GM19351 (cell line): ENCODE measurements at regions not wholly inside any gene's neighbourhood (a gene's known extent, or its start where the extent isn't known, plus 50 kb on each side); places are given as distances from the start of the nearest gene placed in this dataset.
"Not testable (repeated sequence)": the region's sequence is repeated elsewhere in the genome, so short reads cannot be mapped to it uniquely, and the experiment has no call there.

Experiments
- ATAC-seq: cut with Tn5 transposase; IDR thresholded peaks from one replicate; pipeline ENCODE4 v1.9.1; 2021; ENCODE audit warnings: mild to moderate bottlenecking, moderate library complexity; ENCODE audit not compliant: unreplicated experiment

DNA sequence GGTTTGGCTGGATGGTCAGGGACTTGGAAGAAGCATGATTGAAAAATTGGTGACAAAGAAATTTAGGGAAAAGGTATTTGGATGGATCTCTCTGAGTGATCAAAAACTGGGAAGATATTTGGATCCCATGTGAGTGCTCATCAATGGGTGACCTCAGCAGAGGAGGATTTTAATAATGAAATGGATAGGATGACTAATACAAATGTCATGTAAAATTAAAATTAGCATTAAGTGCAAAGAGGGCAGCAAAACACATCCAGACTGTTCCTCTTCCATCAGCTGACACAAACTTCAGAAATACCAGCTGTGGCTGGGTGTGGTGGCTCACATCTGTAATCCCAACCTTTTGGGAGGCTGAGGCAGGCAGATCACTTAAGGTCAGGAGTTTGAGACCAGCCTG lies 151.7 kb downstream of the THBS2 start:
- ATAC-seq, result no peak

DNA sequence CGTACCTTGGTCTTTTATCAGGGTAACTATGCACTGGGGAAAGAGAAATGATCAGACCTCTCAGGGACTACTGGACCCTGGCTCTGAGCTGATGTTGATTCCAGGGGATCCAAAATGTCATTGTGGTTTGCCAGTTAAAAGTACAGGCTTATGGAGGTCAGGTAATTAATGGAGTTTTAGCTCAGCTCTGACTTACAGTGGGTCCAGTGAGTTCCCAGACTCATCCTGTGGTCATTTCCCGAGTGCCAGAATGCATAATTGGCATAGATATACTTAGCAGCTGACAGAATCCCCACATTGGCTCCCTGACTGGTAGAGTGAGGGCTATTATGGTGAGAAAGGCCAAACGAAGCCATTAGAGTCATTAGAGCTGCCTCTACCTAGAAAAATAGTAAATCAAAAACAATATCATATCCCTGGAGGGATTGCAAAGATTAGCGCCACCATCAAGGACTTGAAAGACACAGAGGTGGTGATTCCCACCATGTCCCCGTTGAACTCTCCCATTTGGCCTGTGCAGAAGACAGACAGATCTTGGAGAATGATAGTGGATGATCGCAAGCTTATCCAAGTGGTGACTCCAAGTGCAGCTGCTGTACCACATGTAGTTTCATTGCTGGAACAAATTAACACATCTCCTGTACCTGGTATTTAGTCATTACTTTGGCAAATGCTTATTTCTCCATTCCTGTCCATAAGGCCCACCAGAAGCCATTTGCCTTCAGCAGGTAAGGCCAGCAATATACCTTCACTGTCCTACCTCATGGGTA lies 152.4 kb downstream of the THBS2 start:
- ATAC-seq, result no peak

DNA sequence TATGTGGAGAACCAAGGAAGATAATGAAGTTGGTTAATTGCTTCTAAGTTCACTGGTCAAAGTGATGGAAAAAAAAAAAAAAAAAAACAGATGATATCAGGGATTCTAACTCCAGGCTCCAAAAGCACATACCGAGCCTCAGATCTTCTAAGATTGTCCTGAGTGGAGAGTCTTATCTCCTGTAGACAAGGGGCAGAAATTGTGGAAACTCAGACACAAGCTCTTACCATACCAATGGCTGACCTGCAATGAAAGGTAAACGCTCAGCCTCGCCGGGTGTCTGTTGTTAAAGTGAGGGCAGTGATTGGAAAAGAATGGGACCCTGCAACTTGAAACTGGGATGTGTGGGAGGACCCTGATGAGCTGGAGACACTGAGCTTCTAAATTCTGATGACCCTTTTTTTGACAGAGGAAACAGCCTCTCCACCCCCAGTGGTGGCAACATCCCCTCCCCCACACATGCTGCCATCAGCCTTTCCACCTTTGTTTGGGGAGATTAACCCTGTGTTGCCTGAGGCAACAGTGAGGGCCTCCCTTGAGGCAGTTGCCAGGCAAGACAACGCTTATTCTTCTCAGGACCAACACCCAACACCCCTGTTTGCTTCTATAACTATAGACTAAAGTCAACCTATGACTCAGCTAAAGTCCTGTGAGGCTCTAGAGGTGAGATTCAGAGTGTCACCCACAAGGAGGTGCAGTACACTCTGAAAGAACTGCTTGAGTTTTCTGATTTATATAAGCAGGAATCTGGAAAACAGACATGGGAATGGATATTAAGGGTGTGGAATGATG lies 154.0 kb downstream of the THBS2 start:
- ATAC-seq, result no peak

DNA sequence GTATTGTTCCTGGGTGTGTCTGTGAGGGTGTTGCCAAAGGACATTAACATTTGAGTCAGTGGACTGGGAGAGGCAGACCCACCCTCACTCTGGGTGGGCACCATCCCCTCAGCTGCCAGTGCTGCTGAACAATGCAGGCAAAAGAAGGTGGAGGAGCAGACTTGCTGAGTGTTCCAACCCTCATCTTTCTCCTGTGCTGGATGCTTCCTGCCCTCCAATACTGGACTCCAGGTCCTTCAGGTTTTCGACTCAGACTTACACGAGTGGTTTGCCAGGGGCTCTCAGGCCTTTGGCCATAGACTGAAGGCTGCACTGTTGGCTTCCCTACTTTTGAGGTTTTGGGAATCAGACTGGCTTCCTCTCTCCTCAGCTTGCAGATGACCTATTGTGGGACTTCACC lies 155.0 kb downstream of the THBS2 start:
- not testable (repeated sequence) for ATAC-seq

DNA sequence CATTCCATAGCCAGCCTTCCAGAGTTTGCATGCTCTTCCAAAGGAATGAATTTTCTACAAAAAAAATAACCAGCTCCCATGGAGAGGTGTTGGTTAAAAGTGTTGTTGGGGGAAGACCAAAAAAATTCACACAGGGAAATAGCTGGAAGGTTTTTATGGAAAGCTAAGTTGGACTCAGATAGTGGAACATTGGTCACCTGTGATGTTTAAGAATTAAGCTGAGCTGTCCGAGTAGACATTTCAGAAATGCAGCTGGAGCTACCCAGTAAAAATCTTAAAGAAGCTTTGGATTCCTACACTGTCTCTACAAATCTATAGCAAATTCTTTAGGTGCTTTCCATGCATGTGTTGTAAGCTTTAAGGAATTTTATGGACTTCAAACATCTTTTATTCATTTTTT lies 155.5 kb downstream of the THBS2 start:
- ATAC-seq, result no peak

DNA sequence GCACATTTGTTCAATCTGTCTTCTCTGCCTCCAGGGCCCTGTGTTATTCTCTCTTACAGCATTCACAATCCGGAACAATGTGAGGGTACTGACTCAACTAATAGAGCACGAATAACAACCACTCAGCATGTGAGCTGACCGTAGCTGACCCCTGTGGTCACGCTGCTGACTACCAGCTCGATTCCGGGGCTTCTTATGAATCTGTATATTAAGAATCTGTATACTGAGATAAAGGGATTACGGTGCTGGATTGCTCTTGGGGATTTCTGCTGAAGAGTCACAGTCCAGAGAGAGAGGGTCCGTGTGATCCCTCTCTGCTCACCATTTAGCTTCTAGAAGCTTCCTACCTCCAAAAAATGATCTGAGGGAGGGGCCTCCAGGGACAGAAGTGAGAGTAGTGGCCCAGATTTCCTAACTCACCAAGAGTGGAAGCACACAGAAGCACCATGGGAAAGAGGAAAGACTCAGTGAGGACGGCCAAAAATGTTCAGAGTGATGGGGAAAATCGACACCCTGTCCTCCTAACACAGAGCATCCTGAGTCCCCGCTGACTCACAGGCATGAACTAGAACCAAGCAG lies 156.2 kb downstream of the THBS2 start:
- ATAC-seq, result no peak

DNA sequence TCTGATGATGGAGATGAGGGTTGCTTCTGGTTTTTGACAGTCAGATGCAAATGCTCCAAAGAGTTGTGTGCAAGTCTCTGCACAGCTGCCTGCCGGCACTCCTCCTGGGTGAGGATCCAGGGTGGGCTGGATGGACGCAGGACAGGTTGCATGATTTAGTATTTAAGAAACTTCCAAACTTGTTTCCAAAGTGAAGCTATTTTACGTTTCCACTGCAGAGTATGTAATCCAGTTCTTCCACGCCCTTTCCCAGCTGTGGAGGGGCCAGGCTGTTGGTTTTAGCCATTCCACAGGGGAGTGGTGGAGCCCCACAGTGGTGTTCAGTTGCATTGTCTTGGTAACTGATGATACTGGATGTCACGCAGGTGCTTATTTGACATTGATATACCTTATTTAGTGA lies 157.3 kb downstream of the THBS2 start:
- no peak for ATAC-seq

DNA sequence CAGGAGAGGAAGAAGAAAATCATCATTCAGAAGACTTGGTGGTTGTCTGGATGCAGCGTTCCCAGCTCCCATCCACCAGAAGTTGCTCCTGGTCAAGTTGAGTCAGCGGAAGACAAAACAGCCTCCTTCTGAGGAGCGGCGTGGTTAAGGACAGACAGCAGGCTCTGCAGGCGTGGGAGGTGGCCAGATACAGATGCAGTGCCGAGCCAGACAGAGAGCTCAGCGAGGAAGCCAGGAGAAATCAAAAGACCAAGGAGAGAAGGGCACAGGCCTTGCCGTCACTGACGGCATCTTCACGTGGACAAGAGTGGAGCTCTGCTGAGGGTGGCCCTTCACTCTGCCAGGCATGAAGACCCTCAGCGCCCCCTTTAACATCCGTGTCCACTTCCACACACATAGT lies 158.5 kb downstream of the THBS2 start:
- ATAC-seq, result no peak

DNA sequence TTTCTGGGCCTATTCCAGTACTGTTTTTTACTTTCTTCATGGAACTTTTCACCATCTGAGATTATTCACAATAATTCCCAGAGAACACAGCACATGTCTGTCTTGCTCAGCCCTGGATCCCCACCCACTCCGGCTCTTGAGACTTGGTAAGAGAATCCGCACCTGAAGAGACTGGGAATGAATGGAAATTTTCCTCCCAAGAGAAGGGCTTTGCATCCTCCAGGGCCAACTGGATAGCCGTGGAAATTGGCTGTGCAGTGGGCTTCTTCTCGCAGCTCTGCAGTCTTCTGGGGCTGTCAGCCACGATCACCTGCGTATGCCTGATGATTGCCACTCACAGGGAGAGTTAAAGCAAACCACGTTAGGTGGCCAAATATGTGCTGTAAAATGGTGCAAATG lies 159.1 kb downstream of the THBS2 start:
- no peak for ATAC-seq

DNA sequence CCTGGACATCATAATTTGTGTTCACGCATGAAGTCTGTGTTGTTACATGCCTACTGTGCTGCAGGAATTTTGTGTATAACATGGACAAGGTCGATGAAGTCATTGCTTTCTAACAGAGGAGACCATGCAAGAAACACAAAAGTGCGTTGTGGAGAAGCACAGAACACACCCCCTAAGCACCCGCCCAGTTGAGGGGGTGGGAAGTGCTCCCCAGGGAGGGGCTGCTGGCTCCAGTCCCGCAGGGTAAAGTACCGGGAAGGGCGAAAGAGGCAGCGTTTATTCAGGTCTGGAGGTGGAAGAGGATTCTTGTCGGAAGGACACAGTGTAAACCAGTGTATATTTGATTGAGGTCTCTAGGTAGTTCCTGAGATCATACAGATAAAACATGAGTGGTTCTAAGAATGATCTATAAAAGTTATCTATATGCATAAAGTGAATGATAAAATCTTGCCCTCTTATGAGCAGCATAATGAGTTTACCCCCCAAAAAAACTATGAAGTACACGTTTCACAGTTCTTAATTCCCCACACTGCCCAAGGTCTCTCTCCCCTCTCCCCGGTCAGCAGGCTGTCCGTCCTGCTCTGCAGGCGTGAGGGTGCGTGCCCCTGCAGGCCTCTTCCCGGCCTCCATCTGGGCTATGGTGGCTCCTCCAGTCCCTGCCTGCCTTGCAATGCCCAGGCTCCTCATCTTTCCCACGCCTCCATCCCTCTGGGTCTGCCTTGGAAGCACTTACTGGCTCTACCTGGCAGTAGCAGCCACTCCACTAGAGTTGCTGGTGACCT lies 159.7 kb downstream of the THBS2 start:
- ATAC-seq, result no peak

DNA sequence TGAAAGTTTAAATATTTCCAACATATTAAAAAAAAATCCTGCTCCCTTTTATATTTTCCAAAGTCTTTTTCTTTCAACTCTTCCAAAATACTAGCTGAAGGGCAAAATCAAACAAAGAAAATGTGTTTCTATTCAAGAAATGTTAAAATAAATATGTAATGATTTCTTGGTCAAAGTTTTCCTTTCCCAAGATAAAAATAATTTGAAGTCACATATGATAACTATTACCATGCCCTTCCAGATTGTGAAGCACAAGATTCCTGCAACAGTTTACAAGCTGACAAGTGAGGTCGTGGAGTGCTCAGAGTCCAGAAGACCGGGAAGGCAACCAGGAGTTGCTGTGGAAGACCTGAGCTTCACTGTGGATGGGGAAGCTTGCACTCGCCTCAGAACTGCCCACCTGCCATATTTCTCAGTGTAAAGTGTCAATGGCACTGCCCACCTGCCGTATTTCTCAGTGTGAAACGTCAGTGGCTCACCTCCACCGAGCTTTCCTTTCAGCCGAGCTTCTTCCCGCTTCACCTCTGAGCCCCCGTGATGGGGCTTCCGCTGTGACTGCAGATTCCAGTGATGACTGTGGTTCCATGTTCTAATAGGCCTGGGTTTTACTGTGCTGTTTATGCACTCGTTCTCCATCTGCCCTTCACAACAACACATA lies 160.5 kb downstream of the THBS2 start:
- ATAC-seq, result no peak

DNA sequence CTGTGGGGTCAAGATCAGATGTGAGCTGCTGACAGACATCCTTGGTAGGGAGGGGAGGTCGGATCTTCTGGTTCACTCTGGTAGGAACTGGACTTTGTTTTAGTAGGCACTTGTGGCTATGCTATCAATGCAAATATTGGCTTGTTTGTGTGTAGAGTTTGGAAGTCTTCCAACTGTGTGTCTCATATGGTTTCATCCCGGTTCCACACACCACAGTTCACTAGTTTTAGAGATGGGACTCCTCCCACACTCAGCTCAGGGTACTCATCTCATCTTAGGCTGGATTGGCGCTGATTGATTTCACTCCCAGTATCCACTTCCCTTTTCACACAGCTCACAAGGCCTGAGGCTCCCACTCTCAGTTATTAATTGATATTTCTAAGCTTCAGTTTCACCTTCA lies 161.3 kb downstream of the THBS2 start:
- ATAC-seq, result no peak

DNA sequence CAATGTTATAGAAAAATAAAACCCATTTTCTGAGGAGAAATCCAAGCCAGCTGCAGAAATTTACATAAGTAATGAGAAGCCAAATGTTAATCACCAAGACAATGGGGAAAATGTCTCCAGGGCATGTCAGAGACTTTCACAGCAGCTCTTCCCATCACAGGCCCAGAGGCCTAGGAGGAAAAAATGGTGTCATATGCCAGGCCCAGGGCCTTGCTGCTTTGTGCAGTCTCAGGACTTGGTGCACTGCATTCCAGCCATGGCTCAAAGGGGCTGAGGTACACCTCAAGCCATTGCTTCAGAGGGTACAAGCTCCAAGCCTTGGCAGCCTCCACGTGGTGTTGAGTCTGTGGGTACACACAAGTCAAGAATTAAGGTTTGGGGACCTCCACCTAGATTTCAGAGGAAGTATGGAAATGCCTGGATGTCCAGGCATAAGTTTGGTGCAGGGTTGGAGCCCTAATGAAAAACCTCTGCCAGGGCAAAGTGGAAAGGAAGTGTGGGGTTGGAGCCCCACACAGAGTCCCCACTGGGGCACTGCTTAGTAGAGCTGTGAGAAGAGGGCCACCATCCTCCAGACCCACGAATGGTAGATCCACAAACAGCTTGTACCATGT lies 163.0 kb downstream of the THBS2 start:
- ATAC-seq, result not testable (repeated sequence)

DNA sequence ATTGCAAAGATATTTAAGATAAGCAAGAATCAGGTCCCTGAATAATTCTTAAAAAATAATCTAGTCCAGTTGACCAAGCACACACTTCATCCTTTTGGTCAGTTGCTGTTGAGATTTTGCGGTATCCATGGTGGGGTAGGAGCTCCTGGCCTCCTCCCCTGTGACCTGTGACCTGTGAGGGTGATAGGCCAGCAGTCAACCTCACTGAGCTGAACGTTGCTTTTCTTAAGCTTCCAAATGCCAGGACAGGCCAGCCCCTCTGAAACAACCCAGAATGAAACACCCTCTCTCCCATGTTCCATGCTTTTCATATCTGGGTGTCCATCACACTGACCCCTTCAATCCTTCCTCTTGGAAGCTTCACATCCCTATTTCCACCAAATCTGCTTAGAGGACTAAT lies 164.9 kb downstream of the THBS2 start:
- ATAC-seq, result no peak

DNA sequence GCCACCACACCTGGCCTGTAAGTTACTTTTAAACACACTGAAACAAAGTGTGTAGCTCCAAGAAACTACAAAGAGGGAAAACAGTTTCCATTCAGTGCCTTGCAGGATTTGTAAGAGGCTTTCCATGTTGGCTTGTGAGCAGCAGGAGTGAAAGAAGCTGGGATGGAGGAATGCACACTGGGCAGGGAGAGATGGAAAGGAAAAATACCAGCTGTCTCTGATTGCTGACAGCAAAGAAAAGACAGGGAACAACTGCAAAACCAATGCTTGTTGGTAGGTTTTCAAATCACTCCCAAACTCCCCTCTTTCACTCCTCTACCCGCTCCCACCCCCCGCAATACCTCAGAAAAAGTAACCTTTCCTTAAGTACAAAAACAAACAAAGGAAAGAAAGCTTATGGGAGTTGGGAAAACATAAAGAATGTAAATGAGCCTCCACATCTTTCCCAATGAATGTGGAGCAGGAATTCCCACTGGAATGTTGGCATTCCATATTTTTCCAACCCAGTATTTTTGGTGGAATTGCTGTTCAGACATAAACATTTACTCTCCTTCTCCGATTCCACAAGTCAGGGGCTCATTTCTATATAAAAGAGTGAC lies 166.1 kb downstream of the THBS2 start:
- no peak for ATAC-seq

DNA sequence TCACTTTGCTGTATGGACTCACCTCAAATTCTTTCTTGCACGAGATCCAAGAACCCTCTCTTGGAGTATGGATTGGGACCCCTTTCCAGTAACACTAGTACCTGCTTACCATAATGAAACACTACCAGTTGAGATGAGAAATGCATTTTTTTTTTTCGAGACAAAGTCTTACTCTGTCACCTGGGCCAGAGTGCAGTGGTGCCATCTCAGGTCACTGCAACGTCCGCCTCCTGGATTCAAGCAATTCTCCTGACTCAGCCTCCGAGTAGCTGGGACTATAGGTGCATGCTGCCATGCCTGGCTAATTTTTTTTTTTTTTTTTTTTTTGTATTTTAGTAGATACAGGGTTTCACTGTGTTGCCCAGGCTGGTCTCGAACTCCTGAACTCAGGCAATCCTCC lies 167.0 kb downstream of the THBS2 start:
- not testable (repeated sequence) for ATAC-seq

DNA sequence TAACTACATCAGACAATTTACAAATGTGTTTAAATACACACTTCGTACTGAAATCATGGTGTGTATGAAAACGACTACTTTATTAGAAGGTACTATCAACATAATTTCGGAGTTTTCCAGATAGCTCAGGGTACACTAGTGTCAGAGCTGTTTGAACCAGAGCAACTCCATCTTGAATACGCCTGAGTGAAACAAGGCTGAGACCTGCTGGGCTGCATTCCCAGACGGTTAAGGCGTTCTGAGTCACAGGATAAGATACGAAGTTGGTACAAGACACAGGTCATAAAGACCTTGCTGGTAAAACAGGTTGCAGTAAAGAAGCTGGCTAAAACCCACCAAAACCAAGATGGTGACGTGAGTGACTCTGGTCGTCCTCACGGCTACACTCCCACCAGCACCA lies 167.6 kb downstream of the THBS2 start:
- no peak for ATAC-seq

DNA sequence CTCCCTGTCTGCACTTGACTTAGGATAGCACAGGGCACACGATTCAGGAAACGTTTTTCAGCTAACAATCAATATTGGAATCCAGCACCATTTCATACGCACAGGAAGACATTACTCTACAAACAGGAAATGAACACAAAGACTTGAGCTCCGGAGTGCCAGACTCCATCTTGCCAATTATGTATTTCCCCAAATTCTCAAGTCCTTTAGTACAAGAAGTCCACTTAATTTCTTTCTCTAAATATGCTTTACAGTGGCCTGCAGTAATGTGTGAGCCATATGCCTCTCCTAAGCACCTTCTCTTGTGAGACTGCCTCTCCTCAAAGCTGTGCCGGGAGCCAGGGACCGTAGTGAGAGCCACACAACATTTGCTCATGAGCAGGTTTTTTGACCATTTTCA lies 168.2 kb downstream of the THBS2 start:
- no peak for ATAC-seq

DNA sequence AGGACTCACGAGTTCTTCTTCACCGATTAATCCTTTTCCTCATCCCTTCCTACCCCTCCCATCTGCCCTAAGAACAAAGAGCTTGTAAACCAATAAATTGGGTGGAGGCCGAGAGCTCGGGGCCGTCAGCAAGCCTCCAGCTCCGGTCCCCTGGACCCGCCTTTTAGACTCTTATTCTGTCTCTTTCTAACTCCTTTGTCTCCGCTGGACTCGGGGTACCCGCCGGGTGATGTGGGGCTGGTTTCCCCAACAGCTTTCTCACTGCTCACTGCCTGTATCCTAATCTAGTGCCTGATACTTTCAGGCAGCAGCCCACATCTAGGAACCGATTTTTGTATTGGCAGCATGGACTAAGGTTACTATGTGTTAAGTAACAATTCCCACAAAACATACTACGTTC lies 169.1 kb downstream of the THBS2 start:
- ATAC-seq, result not testable (repeated sequence)

DNA sequence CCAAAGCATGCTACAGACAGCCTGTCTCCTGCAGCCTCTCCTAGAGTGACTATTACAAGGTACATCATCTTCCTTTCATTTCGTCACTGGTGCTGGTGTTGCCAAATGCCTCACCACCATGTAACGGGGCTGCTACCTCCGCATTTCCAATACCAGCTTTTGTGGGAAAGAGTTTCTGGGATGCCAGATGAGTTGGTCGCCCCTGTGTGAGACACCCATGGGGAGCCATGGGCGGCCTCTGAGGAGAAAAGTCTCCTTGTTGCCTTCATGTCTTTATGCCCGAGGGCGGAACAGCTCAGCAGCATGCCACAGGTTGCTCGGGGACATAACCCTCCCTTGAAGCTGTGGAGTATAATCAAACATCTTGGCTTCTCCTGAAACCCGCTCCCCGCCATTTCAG lies 169.6 kb downstream of the THBS2 start:
- no peak for ATAC-seq
